SK-N-MC (cell line): ENCODE measurements at regions not wholly inside any gene's neighbourhood (a gene's known extent, or its start where the extent isn't known, plus 50 kb on each side); places are given as distances from the start of the nearest gene placed in this dataset.

ENCODE experiments used
- DNase-seq: peaks from one replicate; pipeline ENCODE4 v3.0.0-alpha.2; 2011; ENCODE audit warnings: low read depth, low spot score
- H3K27ac ChIP-seq: fragments of 200-600 bp; sonication (generic); 2 replicates; pipeline ENCODE4 v1.5.1; 2016; ENCODE audit warnings: mixed run types
- H3K36me3 ChIP-seq: fragments of 200-600 bp; sonication (generic); 2 replicates; pipeline ENCODE4 v1.6.1; 2017; ENCODE audit warnings: antibody characterized with exemption, low read length, mixed read lengths; ENCODE audit not compliant: insufficient read depth
- H3K4me3 ChIP-seq: fragments of 200-600 bp; sonication (generic); 2 replicates; pipeline ENCODE4 v1.5.1; 2016
- H3K9ac ChIP-seq: fragments of 200-600 bp; sonication (generic); 2 replicates; pipeline ENCODE4 v1.8.0; 2017; ENCODE audit warnings: mixed run types, mixed read lengths; ENCODE audit not compliant: insufficient read length
- H3K9me3 ChIP-seq: fragments of 200-600 bp; sonication (generic); 2 replicates; pipeline ENCODE4 v1.6.1; 2017; ENCODE audit warnings: low read depth, mild to moderate bottlenecking, antibody characterized with exemption, low read length, moderate library complexity, mixed read lengths
- EZH2 ChIP-seq: fragments of 200-600 bp; sonication (generic); IDR thresholded peaks from one replicate; pipeline ENCODE4 v1.6.1; 2017; ENCODE audit warnings: antibody characterized with exemption
- FOXP2 ChIP-seq: optimal IDR thresholded peaks from 2 replicates; pipeline ENCODE3; 2011; ENCODE audit warnings: mild to moderate bottlenecking, moderate library complexity; ENCODE audit not compliant: insufficient read depth; ENCODE audit errors: extremely low read length, control extremely low read depth
- POLR2AphosphoS5 ChIP-seq: IDR thresholded peaks from 2 replicates; pipeline ENCODE4 v1.6.1; 2012; ENCODE audit warnings: mild to moderate bottlenecking, low read depth, low read length, borderline replicate concordance

- no peak overlapping the region for H3K27ac ChIP-seq
- no peak overlapping the region for H3K9ac ChIP-seq
- no peaks in the 10 kb centered on the region for H3K36me3 ChIP-seq
- TF ChIP-seq FOXP2 (no peak), EZH2 (no peak), POLR2AphosphoS5 (no peak)
- H3K9me3 ChIP-seq = no peaks in the 10 kb centered on the region
- no peak overlapping the region for H3K4me3 ChIP-seq
- no peak for DNase-seq
These were observed 92.4 kb upstream of the AKT3 start for GRCh38 chr1:243942196-243943150.

GRCh38 chr1:243940451-243940850, 90.4 kb upstream of the AKT3 start:
- TF ChIP-seq POLR2AphosphoS5 (no peak), FOXP2 (no peak), EZH2 (no peak)
- DNase-seq = no peak
- Histone ChIP-seq H3K36me3 (no peaks in the 10 kb centered on the region), H3K27ac (no peak overlapping the region), H3K9ac (no peak overlapping the region), H3K9me3 (no peaks in the 10 kb centered on the region), H3K4me3 (no peak overlapping the region)

- no peak for DNase-seq
- Histone ChIP-seq H3K36me3 (no peaks in the 10 kb centered on the region), H3K9me3 (no peaks in the 10 kb centered on the region), H3K27ac (no peak overlapping the region), H3K4me3 (no peak overlapping the region), H3K9ac (no peak overlapping the region)
- TF ChIP-seq EZH2 = no peak
- TF ChIP-seq FOXP2 = no peak
- no peak for TF ChIP-seq POLR2AphosphoS5
These were observed 89.3 kb upstream of the AKT3 start for GRCh38 chr1:243939167-243939848.

GRCh38 chr1:243938208-243938607, 88.2 kb upstream of the AKT3 start:
- no peaks in the 10 kb centered on the region for H3K36me3 ChIP-seq
- TF ChIP-seq POLR2AphosphoS5 (no peak), FOXP2 (no peak), EZH2 (no peak)
- no peak overlapping the region for H3K9ac ChIP-seq
- no peak for DNase-seq
- H3K4me3 ChIP-seq = no peak overlapping the region
- H3K27ac ChIP-seq = no peak overlapping the region
- H3K9me3 ChIP-seq = no peaks in the 10 kb centered on the region

- DNase-seq = no peak
- Histone ChIP-seq H3K9ac (no peak overlapping the region), H3K4me3 (no peak overlapping the region), H3K27ac (no peak overlapping the region), H3K9me3 (no peaks in the 10 kb centered on the region), H3K36me3 (no peaks in the 10 kb centered on the region)
- no peak for TF ChIP-seq EZH2
- TF ChIP-seq FOXP2 = no peak
- no peak for TF ChIP-seq POLR2AphosphoS5
These were observed 83.5 kb upstream of the AKT3 start for GRCh38 chr1:243933495-243933894.

- Histone ChIP-seq H3K4me3 (no peak overlapping the region), H3K27ac (no peak overlapping the region), H3K36me3 (no peaks in the 10 kb centered on the region), H3K9ac (no peak overlapping the region), H3K9me3 (no peaks in the 10 kb centered on the region)
- DNase-seq = no peak
- TF ChIP-seq FOXP2 (no peak), EZH2 (no peak), POLR2AphosphoS5 (no peak)
These were observed 81.9 kb upstream of the AKT3 start for GRCh38 chr1:243931957-243932356.

GRCh38 chr1:243930822-243931671, 81.0 kb upstream of the AKT3 start:
- DNase-seq = no peak
- no peak overlapping the region for H3K4me3 ChIP-seq

GRCh38 chr1:243927381-243927780, 77.3 kb upstream of the AKT3 start:
- Histone ChIP-seq H3K9ac (no peak overlapping the region), H3K36me3 (no peaks in the 10 kb centered on the region), H3K27ac (no peak overlapping the region), H3K4me3 (no peak overlapping the region), H3K9me3 (no peaks in the 10 kb centered on the region)
- TF ChIP-seq POLR2AphosphoS5 = no peak
- TF ChIP-seq EZH2 = no peak
- TF ChIP-seq FOXP2 = no peak
- no peak for DNase-seq

More at GRCh38 chr1:243930822-243931671, 81.0 kb upstream of the AKT3 start:
- no peaks in the 10 kb centered on the region for H3K9me3 ChIP-seq
- H3K36me3 ChIP-seq = no peaks in the 10 kb centered on the region
- no peak for TF ChIP-seq EZH2
- no peak for TF ChIP-seq FOXP2
- TF ChIP-seq POLR2AphosphoS5 = no peak
- H3K27ac ChIP-seq = no peak overlapping the region
- no peak overlapping the region for H3K9ac ChIP-seq
